ENCODE measurements at regions not wholly inside any gene's neighbourhood (a gene's known extent, or its start where the extent isn't known, plus 50 kb on each side); places are given as distances from the start of the nearest gene placed in this dataset.

DNA sequence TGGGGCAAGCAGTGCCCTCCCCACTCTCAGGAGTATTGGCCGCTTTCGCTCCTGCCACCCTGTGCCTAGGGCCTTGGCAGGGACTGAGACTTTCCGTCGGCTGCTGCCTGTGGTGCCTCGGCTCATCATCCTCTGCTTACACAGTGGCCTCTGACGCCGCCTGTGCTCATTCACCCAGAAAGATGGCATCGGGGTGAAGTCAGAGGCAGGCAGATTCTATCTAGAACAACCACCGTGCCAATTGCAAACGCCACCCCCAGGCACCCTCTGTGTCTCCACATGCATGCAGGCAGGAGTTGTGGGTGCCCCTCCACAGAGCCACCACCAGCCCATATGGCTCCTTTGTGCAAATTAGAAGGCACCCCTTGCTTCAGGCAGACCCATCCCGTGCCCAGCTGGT, 154.2 kb upstream of the GSE1 start:
- no peak for DNase-seq (ENCODE audit: low spot score)

DNA sequence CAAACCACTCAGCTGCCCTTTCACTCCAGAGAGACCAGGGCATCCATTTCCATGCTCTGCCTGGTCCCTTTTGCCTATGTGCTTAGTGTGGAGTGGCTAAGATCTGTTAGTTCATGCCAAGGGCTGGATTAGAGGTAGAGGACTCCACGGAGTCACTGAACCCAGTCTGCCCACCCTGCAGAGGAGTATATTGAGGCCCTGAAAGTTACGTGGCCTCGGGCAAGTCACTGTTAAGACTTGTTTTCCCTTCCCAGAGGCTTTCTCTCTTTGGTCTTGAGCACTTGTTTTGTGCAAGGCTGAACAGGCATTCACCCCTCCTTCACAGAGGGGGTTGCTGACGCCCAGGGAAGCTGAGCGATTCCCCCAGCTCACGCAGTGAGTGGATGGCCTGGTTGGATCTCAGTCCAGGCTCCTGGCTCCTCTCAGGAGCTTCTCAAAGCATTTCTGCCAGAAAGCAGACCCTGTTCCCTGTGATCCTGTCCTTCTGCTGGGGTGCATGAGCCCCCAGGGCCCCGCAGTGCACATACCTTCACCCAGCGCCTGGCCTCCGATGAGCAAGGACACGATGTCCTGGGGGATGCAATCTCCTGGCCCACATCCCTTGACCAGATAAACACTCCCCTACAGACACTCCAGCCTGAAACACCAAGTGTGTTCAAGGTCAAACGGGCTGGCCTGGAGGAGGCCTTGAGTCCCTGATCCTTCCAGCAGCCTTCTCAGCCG, 153.4 kb upstream of the GSE1 start:
- no peak for DNase-seq (ENCODE audit: low spot score)

DNA sequence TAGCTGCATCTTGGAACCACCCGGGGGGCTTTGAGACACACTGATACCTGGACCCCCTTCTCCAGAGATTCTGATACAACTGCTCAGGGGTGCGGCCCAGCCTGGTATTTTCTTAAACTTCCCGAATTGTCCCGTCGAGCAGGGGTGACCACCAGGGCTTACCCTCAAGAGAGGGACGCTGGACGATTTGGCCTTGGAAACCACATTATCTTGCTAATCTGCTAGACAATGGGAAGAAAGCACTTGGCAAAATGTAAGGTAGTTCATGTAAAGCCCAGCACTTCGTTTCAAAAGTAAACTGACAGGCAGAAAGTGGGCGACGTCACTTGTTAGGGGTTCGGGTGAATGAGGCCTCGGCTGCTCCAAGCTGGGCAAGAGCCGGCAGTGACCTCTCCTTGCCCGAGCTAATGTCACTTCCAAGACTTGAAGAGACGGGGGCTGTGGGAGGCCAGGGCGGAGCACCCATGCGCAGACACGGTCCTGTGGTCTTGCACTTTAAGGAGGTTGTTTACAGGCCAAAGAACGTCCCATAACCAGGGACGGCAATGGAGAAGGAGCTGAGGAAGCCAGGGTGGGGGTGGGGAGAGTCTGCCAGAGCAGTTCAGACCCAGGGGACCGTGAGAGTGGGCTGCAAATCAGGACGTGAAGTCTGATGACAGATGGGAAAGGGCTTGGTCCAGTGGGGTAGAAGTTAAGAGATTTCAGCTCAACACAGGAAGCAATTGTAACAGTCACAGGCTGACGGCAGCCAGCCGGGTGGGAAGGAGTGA, 152.7 kb upstream of the GSE1 start:
- no peak for DNase-seq (ENCODE audit: low spot score)

DNA sequence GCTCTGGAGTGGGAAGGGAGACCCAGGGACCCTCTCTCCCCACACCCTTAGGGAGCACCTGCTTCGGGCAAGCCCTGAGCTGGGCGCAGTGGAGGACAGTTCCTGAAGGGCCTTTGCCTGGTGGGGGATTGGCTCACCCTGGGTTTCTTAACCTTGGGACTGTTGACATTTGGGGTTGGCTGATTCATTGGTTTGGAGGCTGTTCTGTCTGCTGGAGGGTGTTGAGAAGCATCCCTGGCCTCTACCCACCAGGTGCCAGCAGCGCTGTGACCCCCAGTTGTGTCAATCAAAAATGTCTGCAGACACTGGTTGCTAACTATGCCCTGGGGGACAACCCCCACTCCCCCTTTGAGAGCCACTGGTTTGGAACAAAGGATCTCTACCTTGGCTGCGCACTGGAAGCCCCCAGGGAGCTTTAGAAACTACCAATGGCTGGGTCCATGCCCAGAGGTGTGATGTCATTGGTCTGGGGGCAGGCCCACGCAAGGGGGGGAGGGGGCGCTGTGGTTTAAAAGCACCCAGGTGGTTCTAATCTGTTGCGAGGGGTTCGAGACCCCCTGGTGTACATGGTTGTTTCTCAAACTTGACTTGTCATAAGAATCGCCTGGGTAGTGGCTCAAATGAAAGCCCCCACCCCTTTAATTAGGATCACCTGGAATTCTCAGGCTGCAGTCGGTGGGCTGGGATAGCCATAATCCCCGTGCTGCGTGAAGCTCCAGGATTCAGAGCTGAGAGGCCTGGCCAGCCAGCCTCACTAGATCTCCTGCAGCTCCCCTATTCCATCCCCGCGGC, 151.9 kb upstream of the GSE1 start:
- DNase-seq (ENCODE audit: low spot score) = no peak

DNA sequence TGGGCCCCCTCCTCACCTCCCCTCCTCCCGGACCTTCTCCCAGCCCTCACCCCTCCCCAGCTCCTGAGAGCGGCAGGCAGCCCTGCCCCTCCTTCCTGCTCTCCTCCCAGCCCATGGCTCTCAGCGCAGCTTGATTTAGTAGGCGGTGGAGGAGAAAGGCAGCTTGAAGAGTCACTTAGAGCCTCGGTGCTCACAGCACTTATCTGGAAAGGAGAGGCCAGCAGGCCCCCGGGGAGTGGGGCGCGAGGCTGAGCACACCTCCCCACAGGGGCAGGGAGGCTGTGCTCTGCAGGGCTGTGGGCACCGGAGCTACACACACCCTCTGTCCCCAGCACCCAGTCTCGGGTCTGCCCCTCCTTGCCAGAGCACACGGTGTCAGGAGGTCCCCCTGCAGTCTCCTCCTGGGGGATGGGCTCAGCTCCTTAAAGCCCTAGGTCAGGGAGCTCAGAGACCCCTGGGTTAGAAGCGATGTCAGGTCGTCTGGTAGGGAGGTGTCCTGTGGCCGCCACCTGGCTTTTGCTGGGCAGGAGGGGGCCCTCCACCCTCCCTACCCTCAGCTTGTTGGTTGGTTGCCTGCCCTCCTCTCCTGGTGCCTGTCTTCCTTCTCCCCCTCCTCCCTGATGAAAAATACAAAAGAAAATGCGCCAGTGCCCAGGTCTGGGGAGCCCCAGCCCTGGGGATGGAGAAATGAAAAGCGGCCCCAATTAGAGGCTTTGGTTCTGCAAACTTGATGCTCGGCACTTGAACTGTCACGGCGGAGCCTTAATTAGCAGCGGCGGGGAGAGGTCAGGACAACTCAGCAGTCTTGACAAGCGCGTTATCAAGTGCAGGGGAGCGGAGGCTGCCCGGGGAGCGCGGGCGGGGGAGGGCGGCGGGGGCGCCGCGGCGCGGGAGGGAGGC, 151.1 kb upstream of the GSE1 start:
- DNase-seq (ENCODE audit: low spot score) = no peak

DNA sequence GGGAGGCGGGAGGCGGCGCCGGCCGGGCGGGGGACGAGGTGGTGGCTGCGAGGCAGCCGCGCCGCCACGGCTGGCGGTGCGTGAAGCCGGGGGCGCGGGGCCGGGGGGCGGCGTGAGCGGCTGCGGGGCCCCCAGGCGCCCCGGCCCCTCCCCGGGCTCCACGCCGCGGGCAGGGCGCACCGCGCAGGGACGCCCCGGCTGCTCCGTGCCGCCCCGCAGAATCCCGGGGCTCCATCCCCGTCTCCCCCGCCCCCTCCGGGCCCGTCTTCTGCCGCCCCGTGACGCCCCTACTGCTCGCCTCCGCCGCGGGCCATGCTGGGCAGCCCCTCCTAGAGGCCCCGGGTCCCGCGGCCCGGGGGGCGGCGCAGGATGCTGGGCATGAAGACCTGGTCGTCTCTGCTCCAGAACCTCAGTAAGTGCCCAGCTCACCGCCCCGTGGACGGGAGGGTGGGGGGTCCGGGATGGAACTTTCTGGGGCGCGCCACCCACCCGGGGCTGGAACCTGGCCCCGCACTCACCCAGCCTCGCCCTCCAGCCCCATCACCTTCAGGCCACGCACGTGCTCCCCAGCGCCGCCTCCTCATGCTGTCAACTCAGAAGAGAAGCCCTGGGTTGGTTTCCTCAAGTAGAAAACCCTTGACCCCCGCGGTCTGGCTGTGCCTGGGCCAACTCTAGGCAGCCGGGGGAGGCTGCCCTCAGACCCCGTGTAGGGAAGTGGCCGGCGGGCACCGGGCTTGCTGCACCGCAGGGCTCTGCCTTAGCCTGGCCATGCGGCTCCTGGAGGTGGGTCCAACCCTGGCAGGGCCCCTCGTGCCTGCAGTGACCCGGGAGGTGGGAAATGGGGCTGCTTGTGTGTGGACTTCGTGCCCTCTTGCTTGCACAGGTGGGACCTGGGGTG, 150.2 kb upstream of the GSE1 start:
- DNase-seq (ENCODE audit: low spot score) = no peak

DNA sequence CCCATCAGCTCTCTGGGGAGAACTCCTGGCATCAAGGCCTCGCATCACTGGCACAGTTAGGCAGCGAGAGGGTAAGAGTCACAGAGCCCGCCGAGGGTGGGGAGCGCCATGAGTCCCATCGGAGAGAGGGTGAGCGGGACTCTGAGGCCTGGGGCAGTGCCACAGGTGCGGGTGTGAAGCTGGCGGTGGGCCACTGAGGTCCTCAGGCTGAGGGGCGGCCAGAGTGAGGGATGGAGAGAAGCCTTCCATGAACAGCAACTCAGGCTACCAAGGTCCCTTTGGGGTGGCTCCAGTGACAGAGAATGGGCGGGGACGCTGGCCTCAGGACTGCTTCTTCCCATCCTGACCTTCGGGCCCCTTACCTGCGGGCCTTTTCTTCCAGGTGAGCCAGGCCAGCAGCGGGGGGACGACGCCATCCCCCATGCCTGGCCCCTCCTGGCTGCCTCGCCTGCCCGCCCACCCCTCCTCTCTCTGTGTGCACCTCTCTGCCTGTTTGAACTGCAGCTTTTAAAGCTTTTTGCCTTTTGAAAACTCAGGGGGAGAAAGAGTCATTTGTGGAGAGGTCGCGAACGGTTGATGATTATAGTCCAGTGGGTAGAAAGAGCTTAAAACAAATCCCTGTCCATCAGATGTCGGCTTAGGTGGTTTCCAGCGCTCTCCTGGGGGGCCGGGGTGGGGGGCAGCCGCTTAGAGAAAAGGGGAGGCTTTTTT, 149.3 kb upstream of the GSE1 start:
- no peak for DNase-seq (ENCODE audit: low spot score)

DNA sequence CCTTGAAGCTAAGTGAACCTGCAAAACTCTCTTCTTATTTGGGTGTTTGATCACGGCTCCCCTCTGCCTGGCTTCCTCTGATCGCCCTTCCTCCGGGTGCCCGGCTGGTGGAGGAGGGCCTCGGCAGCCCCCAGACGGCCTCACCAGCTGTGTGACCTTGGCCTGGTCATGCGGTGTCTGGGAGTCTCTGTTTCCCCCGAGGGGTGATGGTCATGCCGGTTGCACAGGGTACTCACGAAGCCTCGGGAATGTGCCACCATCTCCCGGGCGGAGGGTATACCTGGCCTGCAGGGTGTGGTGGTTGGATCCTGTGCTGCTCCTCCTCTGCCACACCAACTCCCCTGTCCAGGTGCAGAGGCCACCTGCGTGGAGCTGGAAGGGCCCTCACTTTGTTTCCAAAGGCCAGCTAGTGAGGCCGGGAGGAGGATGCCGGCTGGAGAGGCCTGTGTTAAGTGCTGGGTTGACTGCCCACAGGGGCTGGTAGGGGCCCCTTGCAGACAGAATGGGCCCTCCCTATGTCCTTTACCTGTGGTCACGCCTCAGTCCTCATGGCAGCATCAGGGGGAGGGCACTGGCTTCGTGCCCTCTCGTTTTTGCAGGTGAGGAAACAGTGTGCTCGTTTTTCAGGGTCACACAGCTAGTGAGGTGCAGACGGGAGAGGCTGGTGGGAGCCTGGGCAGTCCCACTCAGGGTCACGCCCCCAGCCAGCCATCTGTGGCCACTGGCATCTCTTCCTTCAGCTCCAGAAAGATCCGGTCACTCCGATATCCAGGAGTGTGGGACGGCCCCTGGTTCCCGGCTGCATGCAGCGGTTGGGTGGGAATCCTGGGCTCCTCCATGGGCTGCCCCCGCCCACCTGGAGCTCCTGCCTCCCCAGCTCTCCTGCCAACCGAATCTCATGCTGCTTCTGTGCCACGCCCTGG, 148.5 kb upstream of the GSE1 start:
- DNase-seq (ENCODE audit: low spot score) = no peak

DNA sequence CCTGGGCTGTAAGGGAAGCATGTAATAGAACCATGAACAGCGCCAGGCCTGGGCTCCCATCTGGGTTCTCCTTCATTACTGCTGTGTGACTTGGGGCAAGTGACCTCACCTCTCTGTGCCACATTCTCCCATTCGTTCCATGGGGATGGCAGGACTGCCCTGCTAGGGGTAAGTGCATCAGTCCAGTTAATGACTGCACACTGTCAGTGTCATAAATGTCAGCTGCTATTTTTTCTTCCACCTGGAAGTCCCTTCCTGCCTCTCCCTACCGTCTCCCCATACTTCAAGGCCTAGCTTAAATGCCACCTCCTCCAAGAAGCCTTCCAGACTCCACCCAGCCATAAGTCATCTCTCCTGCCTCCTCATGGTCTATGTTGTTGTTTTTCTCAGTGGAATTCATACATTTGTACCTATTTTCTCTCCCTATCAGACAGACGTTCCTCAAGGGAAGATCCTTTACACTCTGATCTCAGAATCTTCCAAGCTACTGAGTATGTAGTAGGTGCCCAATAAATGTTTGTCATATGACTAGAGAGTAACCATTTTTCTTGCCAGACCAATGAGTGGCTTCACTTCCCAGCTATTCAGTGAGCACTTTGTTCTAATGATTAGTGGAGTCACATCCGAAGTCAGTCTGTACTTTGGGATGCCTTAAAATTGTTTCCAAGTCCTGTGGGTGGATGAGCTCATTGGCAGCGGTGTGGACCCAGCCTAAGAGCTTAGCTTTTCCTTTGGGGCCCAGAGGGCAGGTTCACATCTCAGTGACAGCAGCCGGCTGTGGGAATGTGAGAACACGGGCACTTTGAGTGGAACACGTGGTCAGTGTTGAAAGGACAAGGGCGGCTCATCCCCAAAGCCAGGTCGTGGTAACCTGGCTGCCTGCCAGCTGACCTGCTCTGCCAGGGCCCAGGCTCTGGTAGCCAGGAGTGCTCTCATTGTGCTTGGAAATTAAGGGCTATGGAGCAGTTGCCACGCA, 147.5 kb upstream of the GSE1 start:
- DNase-seq (ENCODE audit: low spot score) = peak; percentile 56

DNA sequence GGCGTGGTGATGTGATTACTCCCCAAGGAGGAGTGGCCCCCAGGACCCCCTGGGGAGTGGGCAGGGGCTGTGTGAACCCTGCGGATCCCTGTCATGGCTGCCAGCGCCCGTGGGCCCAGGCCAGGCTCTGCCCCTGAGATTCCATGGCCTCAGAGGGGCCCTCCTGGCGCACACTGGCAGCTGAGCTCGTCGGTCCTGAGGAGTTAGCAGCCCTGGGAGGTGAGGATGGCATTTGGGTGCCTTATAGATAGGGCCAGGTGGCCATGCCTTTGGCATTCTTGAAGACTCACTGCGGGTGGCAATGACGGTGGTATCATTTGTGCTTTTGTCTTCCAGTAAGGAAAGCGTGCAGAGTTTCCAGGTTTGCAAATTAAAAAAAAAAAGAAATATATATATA, 146.8 kb upstream of the GSE1 start:
- DNase-seq (ENCODE audit: low spot score) = no peak

DNA sequence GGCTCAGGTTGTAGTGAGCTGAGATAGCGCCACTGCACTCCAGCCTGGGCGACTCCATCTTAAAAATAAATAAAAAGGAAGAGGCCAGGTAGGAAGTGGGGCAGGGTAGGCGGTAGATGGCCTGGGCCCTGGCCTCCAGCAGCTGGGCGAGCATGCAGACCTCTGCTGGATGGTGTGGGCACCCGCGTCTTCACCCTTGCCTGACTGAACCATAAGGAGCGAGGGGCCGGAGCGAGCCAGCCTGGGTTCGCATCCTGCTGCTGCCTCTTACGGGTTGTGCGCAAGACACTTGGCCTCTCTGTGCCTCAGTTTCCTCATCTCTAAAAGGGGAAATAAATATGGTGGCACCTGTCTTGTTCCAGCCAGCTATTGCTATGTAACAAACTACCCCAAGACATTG, 146.1 kb upstream of the GSE1 start:
- DNase-seq (ENCODE audit: low spot score) = no peak

DNA sequence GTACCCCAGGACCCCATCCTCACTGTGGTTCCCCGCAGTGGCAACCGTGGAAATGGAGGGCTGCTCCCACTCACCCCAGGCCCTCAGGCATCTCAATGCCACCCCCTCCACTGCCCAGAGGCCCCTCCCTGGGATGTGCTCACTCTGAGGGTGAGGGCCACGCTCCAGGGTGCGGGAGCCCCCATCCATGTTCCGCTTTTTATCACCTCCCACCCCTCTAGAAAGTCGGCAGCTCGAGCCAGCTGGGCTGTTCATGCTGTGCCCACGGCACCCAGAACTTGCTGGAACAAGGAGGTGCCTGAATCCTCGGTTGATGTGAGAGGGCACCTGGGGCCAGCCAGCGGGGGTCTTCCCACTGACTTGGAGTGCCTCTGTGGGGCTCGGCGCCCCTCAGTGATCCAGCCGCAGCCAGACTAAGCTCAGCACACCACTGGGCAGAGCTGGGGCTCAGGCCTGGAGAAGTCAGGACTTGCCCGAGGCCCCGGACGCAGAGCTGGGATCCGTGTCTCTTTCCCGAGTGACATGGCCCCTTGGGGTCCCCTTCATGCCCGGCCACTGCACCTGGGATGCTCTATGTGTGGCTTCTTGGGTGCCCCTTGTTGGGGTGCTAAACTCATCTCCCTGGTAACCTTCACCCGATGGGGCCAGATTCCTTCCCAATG, 143.1 kb upstream of the GSE1 start:
- no peak for DNase-seq (ENCODE audit: low spot score)

DNA sequence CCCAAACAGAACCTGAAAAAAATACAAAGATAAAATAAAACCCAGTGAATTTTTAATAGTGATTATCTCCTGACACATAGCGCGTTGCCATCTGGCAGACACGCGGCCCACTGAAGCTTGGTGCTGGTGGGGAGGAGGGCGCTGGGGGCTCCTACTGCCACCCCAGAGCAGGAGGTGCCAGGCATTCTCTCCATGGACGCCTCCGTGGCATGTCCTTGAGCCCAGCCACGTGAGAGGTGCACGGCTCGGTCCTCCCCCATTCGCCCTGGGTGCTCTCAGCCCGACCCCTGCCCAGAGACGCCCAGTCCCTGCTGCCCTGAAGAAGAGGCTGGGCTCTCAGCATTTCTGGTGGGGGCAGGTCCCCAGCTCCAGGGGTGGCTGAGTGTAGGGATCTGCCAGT, 142.2 kb upstream of the GSE1 start:
- DNase-seq (ENCODE audit: low spot score) = no peak

DNA sequence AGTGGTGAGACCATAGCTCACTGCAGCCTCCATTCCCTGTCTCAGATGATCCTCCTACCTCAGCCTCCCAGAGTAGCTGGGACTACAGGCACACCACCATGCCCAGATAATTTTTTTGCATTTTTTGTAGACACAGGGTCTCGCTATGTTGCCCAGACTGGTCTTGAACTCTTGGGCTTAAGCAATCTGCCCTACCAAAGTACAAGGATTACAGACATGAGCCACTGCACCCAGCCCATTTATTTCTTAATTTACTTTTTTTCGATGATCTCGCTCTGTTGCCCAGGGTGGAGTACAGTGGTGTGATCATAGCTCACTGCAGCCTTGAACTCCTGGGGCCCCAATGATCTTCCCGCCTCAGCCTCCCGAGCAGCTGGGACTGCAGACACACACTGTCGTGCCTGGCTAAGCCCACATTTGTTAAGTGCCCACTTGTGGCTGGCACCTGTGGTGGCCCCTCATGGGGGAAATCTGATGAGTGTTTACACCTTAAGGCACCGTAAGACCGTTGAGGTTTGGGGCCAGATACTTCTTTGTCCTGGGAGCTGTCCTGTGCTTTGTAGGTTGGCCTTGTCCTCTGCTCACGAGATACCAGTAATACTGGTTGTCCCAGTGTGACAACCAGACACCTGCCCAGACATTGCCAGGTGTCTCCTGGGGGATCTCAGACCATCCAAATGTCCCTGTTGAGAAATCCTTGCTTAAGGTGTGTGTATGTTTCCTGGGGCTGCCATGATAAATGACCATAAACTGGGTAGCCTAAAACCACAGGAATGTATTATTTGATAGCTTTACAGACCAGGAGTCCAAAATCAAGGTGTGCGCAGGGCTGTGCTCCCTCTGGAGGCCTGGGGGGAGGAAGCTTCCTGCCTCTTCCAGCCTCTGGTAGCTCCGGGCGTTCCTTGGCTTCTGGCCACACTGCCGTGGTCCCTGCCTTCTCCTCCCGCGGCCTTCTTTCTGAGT, 141.4 kb upstream of the GSE1 start:
- peak; percentile 75 for DNase-seq (ENCODE audit: low spot score)

DNA sequence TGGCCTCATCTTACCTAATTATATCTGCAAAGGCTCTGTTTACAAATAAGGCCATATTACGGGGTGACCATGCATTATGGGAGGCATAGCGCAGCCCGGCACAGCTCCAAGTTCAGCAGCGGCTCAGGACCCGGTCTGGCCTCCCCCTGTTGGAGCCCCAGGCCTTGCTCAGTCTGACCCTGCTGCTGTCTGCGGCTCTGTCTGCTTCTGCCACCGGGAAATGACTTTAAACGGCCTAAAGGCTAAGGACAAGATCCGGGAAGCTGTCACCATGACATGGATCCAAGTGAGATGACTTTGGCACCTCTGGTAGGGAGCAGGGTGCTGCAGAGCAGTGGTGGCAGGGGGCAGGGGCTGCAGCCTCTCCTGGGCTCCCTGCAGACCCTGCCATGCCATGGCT, 140.6 kb upstream of the GSE1 start:
- DNase-seq (ENCODE audit: low spot score) = no peak

DNA sequence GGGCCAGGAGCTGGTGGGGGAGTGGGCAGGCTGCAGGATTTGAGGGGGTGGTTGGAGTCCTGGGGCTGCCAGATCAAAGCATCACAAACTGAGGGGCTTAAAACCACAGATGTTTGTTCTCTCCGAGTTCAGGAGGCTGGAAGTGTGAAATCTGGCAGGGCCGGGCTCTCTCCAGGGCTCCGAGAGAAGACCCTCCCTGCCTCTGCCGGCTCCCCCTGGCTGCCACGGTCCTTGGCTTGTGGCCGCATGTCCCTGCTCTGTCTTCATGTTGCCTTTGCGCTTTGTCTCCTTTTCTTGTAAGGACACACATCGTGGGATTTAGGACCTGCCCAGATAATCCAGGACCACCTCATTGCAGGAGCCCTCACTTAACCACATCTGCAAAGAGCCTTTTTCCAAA, 139.8 kb upstream of the GSE1 start:
- no peak for DNase-seq (ENCODE audit: low spot score)
